HG02610 (cell line): ENCODE measurements at regions not wholly inside any gene's neighbourhood (a gene's known extent, or its start where the extent isn't known, plus 50 kb on each side); places are given as distances from the start of the nearest gene placed in this dataset.
"Not testable (repeated sequence)": the region's sequence is repeated elsewhere in the genome, so short reads cannot be mapped to it uniquely, and the experiment has no call there.

ENCODE experiments used
- ATAC-seq: cut with Tn5 transposase; IDR thresholded peaks from one replicate; pipeline ENCODE4 v1.9.1; 2021; ENCODE audit warnings: mild to moderate bottlenecking, moderate library complexity; ENCODE audit not compliant: unreplicated experiment

GRCh38 chr14:58725871-58726270 is 88.1 kb downstream of the DACT1 start:
- ATAC-seq: no peak

GRCh38 chr14:58730792-58731464 is 93.2 kb downstream of the DACT1 start:
- no peak for ATAC-seq

DNA sequence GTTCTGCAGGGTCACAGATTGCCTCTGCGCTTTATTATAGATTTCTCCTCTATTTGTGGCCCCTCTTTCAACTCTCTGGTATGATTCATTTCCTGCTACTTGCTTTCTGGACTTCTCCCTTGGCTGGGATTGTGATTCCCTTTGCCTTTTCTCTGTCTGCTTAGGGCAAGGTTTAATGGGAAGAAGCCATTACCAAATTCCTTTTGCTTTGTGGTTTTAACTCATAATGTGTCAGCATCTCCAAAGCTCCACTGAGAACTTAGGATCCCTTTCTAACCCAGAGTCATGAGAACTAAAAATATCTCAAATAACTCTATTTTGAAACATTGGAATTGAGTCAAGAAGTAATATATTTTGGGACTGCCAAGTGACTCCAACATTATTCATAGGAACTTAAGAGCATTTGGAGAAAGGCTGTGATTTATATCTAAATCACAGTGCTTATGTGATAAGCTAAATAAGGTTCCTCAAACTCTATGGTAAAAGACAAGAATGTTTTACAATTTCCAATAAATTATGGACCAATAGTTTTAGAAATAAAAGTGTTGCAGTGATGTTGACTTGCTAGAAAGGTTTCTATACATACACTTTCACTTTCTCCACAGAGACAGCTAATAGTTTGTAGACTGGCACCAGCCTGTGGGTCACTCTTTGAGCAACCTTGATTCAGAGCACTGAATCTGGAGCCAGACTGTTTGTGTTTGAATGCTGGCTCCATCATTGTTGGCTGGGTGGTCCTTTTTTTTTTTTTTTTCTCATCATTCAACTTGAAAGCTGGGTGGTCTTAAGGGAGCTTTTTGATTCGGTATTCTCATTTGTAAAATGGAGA is 93.9 kb downstream of the DACT1 start:
- ATAC-seq: no peak

DNA sequence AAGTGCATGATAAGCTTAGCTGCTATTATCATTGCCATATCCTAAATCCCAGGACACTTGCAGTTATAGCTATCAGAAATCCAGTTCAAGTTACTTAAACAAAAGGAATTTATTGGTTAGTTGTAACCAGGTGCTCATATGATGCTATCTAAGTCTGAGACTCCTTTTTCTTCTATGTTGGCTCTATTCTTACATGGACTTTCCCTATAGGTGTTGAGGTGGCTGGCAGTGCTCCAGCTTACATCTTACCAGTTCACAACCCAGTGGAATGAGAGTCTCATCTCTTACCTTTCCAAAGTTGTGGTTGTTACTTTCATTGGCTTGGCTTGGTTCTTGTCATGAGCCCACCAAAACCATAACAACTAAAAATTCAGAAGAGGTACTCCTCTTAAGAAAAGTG is 94.6 kb downstream of the DACT1 start:
- ATAC-seq: no peak

DNA sequence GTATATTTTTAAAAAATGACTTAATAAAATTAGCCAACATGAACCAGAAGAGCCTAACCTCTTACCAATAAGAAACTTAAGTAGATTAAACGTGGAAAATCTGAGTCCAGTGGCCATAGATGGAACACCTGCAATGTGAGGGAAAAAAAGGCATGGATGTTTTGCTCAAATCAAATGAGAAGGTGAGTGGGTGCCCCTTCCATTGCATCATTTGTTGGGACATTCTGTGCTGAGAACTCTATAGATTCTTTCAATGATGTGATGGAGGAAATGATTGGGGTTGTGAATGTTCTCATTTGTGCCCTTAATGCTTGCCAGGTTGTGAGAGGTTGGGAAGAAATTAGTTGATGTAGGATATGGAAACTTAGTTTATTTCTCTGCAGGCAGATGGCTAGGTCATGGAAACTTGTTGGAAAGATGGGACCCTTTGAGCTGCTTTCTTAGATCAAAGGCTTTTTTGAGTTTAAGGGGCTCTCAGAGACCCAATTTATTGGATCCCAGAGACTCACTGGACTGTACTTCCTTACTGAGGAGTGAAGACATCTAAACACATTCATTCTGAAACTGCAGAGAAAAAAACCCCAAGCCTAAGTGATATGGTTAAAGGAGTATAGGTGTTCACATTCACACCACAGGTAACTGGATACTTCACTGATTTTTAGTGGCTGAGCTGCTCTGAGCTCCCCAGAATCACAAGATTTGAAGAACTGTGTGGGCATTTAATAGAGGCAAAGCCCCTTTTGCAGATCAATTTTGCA is 95.9 kb downstream of the DACT1 start:
- ATAC-seq: peak; percentile 73

DNA sequence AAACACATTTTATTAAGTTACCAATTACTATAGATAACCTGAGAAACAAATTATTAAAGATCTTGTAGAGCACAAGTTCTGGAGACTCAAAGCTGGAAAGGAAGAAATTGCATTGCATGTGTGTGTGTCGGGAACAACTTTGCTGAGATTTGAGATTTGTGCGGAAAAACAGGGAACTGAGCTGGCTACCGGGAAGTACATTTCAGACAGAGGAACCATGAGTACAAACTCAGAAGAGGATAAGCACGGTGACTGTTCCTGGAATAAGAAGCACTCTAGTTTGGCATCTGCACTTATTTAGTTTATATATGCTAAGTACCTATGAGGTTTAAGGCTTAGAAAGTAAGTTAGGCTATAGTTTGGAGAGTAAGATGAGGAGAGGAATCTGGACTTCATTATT is 97.8 kb downstream of the DACT1 start:
- no peak for ATAC-seq

DNA sequence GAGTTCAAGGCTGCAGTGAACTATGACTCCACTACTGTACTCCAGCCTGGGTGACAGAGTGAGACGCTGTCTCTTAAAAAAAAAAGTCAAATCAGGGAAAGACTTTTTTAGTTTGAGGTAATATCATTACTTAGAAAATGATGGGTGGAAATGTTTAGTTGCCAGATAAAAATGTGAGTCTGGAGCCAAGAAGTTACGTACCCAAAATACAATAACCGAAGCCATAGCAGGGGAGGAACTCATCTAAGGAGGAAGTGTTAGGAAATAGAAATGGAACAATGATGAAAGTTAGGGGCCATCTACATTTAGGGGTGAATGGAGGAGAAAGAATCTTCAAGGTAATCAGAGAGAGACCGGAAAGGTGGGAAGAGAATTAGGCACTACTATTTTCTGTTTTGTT is 98.8 kb downstream of the DACT1 start:
- no peak for ATAC-seq

DNA sequence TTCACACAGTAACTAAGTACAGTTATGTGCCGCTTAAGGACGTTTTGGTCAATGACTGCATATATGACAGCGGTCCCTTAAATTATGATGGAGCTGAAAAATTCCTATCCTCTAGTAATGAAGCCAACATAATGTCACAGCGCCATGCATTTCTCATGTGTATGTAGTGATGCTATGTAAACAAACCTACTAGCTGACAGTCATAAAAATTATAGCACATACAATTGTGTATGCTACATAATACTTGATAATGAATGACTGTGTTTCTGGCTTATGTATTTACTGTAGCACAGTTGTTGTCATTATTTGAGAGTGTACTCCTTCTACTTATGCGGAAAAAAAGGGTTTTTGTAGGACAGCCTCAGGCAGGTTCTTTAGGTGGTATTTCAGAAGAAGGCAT is 99.7 kb downstream of the DACT1 start:
- no peak for ATAC-seq

- ATAC-seq: no peak
Observed at GRCh38 chr14:58738189-58738836, 100.6 kb downstream of the DACT1 start.

GRCh38 chr14:58738876-58739275 is 101.1 kb downstream of the DACT1 start:
- ATAC-seq: no peak

- peak; percentile 65 for ATAC-seq
Observed at GRCh38 chr14:58739674-58740073, 101.9 kb downstream of the DACT1 start.

GRCh38 chr14:58740379-58740935 is 102.7 kb downstream of the DACT1 start:
- no peak for ATAC-seq

GRCh38 chr14:58744801-58745394 is 107.1 kb downstream of the DACT1 start:
- ATAC-seq: no peak

DNA sequence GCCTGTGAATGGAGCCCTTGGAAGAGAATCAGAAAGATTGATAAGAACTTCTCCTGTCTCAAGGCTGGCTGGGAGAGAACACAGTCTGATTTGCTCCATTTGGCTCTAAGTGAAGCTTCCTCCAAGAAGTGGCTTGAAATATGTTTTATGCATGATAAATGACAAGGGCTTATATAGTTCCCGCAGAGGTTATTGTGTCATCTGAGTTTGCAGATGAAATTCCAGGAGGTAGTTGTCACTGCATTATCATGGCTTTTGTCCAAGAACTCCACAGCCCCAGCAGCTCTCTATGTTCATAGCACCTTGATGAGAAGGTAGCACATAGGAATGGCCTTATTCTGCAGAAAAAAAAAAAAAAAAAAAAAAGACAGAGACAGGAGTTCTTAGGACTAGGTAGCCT is 108.5 kb downstream of the DACT1 start:
- ATAC-seq: no peak

- no peak for ATAC-seq
Observed at GRCh38 chr14:58746701-58747100, 108.9 kb downstream of the DACT1 start.

DNA sequence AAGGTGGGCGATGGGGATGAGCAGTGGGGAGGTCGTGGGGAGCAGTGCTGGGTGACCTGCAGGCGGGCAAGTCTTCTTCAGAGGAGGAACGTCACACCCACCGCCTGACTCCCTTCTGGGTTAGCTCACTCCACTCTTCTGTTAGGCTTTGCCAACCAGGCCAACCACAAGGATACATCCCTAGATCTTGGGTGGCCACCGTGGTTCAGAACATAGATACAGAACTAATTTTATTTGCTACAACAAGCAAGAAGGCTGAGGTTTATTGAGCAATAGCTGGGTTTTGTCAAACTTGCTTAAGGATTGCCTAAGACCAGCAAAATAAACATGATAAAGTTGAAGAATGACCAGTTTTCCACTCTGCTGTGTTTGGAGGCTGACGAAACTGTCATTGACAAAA is 109.4 kb downstream of the DACT1 start:
- no peak for ATAC-seq

DNA sequence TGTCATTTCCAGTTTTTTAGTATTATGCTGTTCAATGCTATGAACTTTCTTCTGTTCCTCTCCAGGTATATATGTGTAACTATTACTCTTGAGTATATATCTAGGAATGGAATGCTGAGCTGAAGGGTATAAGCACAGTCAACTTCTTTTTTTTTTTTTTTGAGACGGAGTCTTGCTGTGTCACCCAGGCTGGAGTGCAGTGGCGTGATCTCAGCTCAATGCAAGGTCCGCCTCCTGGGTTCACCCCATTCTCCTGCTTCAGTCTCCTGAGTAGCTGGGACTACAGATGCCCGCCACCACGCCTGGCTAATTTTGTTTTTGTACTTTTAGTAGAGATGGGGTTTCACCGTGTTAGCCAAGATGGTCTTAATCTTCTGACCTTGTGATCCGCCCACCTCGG is 110.5 kb downstream of the DACT1 start:
- not testable (repeated sequence) for ATAC-seq

- peak; percentile 89 for ATAC-seq
Observed at GRCh38 chr14:58749066-58749669, 111.4 kb downstream of the DACT1 start.

GRCh38 chr14:58750321-58751269 is 112.8 kb downstream of the DACT1 start:
- ATAC-seq: no peak
